GM18507 (cell line): ENCODE measurements at regions not wholly inside any gene's neighbourhood (a gene's known extent, or its start where the extent isn't known, plus 50 kb on each side); places are given as distances from the start of the nearest gene placed in this dataset.
"Not testable (repeated sequence)": the region's sequence is repeated elsewhere in the genome, so short reads cannot be mapped to it uniquely, and the experiment has no call there.

ENCODE experiments used
- DNase-seq: peaks from one replicate; pipeline ENCODE4 v3.0.0; 2011; ENCODE audit warnings: low read depth; ENCODE audit not compliant: insufficient read length; ENCODE audit errors: extremely low spot score
- FAIRE-seq: peaks from 2 replicates; lab custom pipeline; 2011; peaks lifted over from hg19 to GRCh38; lab: Jason Lieb, UNC

DNA sequence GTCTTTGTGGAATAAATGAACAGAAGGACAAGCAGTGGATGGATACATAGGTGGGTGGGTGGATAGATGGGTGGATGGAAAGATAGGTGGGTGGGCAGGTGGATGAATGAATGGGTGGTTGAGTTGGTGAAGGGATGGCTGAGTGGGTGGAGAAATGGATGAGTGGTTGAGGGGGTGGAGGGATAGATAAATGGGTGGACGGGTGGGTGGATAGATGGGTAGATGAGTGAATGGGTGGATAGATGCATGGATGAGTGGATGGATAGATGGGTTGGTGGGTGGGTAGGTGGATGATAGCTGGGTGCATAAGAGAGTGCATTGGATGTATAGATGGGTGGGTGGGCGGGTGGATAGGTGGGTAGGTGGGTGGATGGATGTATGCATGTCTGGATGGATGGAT lies 63.5 kb downstream of the UNC93B1 start:
- not testable (repeated sequence) for DNase-seq, FAIRE-seq

DNA sequence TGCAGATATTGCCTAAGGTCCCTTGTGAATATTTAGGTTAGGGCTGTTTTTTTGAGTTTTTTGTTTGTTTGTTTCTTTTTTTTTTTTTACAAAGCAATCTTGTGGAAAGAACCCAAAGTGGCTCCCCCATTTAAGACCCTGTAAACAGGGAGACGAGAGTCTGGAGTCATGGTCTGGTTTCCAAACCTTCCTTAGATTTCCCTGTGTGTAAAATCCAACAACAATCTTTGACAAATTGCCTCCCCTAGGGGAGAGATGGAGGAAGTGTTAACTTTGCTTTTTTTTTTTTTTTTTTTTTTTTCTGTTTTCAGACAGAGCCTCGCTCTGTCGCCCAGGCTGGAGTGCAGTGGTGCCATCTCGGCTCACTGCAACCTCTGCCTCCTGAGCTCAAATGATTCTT lies 64.9 kb downstream of the UNC93B1 start:
- not testable (repeated sequence) for FAIRE-seq, DNase-seq

GRCh38 chr11:67938371-67938770 lies 65.5 kb downstream of the UNC93B1 start:
- not testable (repeated sequence) for DNase-seq, FAIRE-seq

GRCh38 chr11:67923565-67923964 lies 80.3 kb downstream of the UNC93B1 start:
- DNase-seq, result not testable (repeated sequence)

DNA sequence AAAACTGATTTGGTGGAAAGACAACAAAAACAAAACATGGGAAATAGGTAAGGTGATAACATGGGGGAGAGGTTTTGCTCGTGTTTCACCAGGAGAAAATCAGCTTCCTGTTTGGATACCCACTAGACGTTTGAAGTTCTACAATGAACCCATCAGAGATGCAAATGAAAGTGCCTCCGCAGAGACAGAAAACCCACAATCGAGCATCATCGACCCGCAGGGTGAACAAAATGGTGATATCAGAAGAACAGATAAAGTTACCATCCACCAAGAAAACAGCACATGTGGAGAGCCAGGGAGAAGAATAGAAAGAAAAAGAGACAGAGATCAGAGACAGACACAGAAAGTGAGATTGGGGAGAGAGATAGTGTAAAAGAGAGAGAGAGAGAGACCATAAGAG lies 83.4 kb downstream of the UNC93B1 start:
- DNase-seq, FAIRE-seq: not testable (repeated sequence)

More at GRCh38 chr11:67923565-67923964, 80.3 kb downstream of the UNC93B1 start:
- FAIRE-seq, result not testable (repeated sequence)

DNA sequence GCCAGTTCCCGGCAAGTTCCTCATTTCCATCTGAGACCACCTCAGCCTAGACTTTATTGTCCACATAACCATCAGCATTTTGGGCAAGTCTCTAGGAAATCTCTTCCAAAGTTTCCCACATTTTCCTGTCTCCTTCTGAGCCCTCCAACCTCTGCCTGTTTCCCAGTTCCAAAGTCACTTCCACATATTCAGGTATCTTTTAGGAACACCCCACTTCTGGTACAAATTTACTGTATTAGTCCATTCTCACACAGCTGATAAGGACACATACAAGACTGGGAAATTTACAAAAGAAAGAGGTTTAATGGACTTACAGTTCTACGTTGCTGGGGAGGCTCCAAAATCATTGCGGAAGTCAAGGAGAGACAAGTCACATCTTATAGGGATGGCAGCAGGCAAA lies 91.7 kb downstream of the UNC93B1 start:
- not testable (repeated sequence) for DNase-seq, FAIRE-seq

- not testable (repeated sequence) for DNase-seq, FAIRE-seq
These were observed 92.7 kb downstream of the UNC93B1 start for GRCh38 chr11:67911211-67911610.

DNA sequence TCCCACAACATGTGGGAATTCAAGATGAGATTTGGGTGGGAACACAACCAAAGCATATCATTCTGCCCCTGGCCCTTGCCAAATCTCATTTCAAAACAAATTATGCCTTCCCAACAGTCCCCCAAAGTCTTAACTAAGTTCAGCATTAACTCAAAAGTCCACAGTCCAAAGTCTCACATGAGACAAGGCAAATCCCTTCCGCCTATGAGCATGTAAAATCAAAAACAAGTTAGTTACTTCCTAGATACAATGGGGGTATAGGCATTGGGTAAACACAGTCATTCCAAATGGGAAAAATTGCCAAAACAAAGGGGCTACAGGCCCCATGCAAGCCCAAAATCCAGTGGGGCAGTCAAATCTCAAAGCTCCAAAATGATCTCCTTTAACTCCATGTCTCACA lies 93.1 kb downstream of the UNC93B1 start:
- DNase-seq, FAIRE-seq: not testable (repeated sequence)

- not testable (repeated sequence) for DNase-seq, FAIRE-seq
These were observed 96.9 kb downstream of the UNC93B1 start for GRCh38 chr11:67906969-67907368.

DNA sequence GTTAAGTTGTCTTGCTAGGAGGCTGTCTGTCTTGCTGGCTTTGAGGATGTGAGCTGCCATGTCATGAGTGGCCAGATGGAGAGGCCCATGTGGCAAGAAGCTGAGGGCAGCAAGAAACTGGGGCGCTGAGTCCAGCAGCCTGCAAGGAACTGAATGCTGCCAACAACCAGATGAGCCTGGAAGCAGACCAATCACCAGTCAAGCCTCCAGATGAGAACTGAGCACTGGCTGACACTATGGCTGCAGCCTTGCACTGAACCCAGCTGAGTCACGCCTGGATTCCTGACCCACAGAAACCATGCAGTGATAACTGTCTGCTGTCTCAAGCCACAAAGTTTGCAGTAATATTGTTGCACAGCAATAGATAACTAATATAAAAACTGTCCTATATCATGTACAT lies 104.4 kb downstream of the UNC93B1 start:
- not testable (repeated sequence) for DNase-seq

GRCh38 chr11:67893487-67893886 lies 110.4 kb downstream of the UNC93B1 start:
- DNase-seq, FAIRE-seq: not testable (repeated sequence)

More for the DNA sequence above, 104.4 kb downstream of the UNC93B1 start:
- not testable (repeated sequence) for FAIRE-seq

DNA sequence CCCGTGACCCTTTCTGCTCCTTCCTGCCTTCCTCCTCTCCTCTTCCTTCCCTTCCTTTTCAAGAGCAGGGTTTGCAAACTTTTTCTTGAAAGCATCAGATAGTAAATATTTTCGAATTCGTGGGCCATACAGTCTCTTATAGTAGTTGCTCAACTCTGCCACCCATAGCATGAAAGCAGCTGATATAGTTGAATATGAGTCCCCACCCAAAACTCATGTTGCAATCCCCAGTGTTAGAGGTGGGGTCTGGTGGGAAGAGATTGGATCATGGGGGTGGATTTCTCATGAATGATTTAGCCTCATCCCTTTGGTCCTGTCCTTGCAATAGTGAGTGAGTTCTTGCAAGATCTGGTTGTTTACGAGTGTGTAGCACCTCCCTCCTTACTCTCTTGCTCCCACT lies 114.3 kb downstream of the UNC93B1 start:
- FAIRE-seq, DNase-seq: not testable (repeated sequence)

DNA sequence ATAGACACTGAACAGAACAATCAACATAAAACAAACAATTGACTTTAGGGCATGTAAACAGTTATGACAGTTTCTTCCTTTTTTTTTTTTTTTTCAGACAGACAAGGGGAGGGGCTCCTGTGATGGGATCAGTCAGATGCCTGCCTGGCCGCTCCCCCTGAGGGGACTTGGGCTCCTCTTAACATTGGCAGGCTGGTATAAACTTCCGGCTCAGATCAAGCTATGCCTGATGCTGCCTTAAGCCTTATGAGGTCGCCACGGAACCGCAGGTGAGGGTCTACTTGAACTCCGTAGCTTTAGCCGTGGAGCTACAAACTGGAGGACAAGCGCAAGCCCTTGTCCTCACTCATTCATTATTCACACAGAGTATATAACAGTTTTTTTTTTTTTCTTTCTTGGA lies 115.8 kb downstream of the UNC93B1 start:
- DNase-seq, FAIRE-seq: not testable (repeated sequence)

GRCh38 chr11:67886672-67887071 lies 117.2 kb downstream of the UNC93B1 start:
- DNase-seq, FAIRE-seq: not testable (repeated sequence)

DNA sequence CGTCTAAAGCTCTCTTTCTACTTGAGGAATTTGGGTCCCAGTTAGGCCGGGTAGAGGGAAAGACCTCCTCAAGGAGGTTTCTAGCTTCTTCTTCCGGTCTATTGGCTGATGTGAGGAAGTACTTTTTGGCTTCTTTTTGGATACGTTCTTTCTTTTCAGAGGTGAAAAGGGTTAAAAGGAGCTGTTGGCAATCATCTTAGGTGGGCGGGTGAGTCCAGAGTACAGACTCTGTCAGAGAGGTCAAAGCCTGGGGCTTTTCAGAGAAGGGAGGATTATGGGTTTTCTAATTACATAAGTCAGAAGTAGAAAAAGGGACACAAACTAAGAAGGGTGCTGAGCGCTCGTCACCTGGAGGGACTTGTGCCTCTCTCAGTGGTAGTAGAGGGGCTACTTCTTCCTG lies 117.7 kb downstream of the UNC93B1 start:
- not testable (repeated sequence) for FAIRE-seq, DNase-seq

DNA sequence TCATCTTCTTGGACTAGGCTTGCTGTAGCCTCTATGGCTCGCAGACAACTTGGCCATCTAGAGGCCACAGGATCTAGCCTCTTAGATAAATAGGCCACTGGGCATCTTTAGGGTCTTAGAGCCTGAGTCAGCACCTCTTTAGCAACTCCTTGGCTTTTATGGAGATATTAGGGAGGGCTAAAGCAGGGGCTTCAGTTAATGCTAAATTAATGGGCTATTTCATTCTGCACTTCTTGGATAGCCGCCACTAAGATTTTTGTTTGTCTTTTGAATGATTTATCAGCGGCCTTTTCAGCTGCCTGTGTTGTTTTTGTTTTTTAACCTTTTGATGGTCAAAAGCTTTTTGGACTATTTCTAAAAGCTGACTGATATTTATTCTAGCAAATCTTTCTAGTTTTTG lies 118.3 kb downstream of the UNC93B1 start:
- FAIRE-seq, DNase-seq: not testable (repeated sequence)

GRCh38 chr11:67884761-67885558 lies 118.9 kb downstream of the UNC93B1 start:
- FAIRE-seq, DNase-seq: not testable (repeated sequence)

GRCh38 chr11:67884073-67884757 lies 119.7 kb downstream of the UNC93B1 start:
- not testable (repeated sequence) for FAIRE-seq

GRCh38 chr11:67882304-67882703 lies 121.6 kb downstream of the UNC93B1 start:
- FAIRE-seq, DNase-seq: not testable (repeated sequence)

More at GRCh38 chr11:67884073-67884757, 119.7 kb downstream of the UNC93B1 start:
- DNase-seq, result not testable (repeated sequence)

DNA sequence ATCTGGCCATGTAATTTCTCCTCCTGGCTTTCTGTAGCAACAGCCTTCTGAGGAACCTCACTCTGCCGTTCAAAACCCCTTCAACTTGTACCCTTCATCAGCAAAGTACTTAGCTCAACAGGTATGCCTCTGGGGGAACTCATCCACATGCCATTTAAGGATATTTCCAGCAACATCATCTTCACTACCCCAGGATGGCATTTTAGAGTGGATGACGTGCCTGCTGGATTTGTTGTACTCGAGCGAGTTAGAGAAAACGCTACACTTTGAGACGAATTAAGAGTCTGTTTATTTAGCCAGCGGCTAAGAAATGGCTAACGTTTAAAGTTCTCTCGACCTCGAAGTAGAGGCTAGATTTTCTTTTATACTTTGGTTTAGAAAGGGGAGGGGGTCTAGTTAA lies 122.1 kb downstream of the UNC93B1 start:
- FAIRE-seq, DNase-seq: not testable (repeated sequence)
